ENCODE measurements at regions not wholly inside any gene's neighbourhood (a gene's known extent, or its start where the extent isn't known, plus 50 kb on each side); places are given as distances from the start of the nearest gene placed in this dataset.

- FAIRE-seq (no peak), DNase-seq (ENCODE audit: insufficient read length, low spot score) (no peak)
- TF ChIP-seq CTCF (IDR thresholded peaks at IDR 0.05; ENCODE audit: insufficient read depth, missing control alignments), result no peak
These were observed 151.3 kb downstream of the C16orf95 start for GRCh38 chr16:87165885-87166284.

GRCh38 chr16:87166321-87166720 is 150.9 kb downstream of the C16orf95 start:
- no peak for TF ChIP-seq CTCF (IDR thresholded peaks at IDR 0.05; ENCODE audit: insufficient read depth, missing control alignments)
- FAIRE-seq (no peak), DNase-seq (ENCODE audit: insufficient read length, low spot score) (no peak)

GRCh38 chr16:87166934-87167333 is 150.3 kb downstream of the C16orf95 start:
- TF ChIP-seq CTCF (IDR thresholded peaks at IDR 0.05; ENCODE audit: insufficient read depth, missing control alignments), result no peak
- FAIRE-seq, result no peak
- DNase-seq (ENCODE audit: insufficient read length, low spot score), result no peak

GRCh38 chr16:87169509-87169995 is 147.6 kb downstream of the C16orf95 start:
- no peak for TF ChIP-seq CTCF (IDR thresholded peaks at IDR 0.05; ENCODE audit: insufficient read depth, missing control alignments)
- no peak for DNase-seq (ENCODE audit: insufficient read length, low spot score)
- FAIRE-seq, result no peak

- TF ChIP-seq CTCF (IDR thresholded peaks at IDR 0.05; ENCODE audit: insufficient read depth, missing control alignments), result no peak
- DNase-seq (ENCODE audit: insufficient read length, low spot score), result no peak
- no peak for FAIRE-seq
These were observed 146.9 kb downstream of the C16orf95 start for GRCh38 chr16:87170310-87170709.

GRCh38 chr16:87171723-87172122 is 145.5 kb downstream of the C16orf95 start:
- no peak for DNase-seq (ENCODE audit: insufficient read length, low spot score)
- no peak for TF ChIP-seq CTCF (IDR thresholded peaks at IDR 0.05; ENCODE audit: insufficient read depth, missing control alignments)
- no peak for FAIRE-seq

- no peak for DNase-seq (ENCODE audit: insufficient read length, low spot score)
- FAIRE-seq, result no peak
- no peak for TF ChIP-seq CTCF (IDR thresholded peaks at IDR 0.05; ENCODE audit: insufficient read depth, missing control alignments)
These were observed 144.6 kb downstream of the C16orf95 start for GRCh38 chr16:87172632-87173031.

All from D721Med (cell line).